NCI-H1092 treated with DMSO at 0.1 percent for 48 hours (cell line): ENCODE measurements at regions not wholly inside any gene's neighbourhood (a gene's known extent, or its start where the extent isn't known, plus 50 kb on each side); places are given as distances from the start of the nearest gene placed in this dataset.

ENCODE experiments used
- DNase-seq: peaks from one replicate; lab custom pipeline; 2025; lab: John Stamatoyannopoulos, UW

- no peak for DNase-seq
Observed at GRCh38 chr1:224504297-224505041, 69.9 kb upstream of the WDR26 start.

GRCh38 chr1:224505454-224506093 lies 71.0 kb upstream of the WDR26 start:
- no peak for DNase-seq

- DNase-seq = no peak
Observed at GRCh38 chr1:224506141-224506814, 71.7 kb upstream of the WDR26 start.

GRCh38 chr1:224507771-224508523 lies 73.3 kb upstream of the WDR26 start:
- DNase-seq = no peak

- no peak for DNase-seq
Observed at GRCh38 chr1:224509907-224510306, 75.3 kb upstream of the WDR26 start.

GRCh38 chr1:224510880-224511645 lies 76.5 kb upstream of the WDR26 start:
- no peak for DNase-seq

GRCh38 chr1:224512600-224513151 lies 78.1 kb upstream of the WDR26 start:
- DNase-seq = no peak

GRCh38 chr1:224513383-224513782 lies 78.8 kb upstream of the WDR26 start:
- no peak for DNase-seq

- peak; percentile 84 for DNase-seq
Observed at GRCh38 chr1:224513787-224514209, 79.2 kb upstream of the WDR26 start.

GRCh38 chr1:224517171-224517570 lies 82.6 kb upstream of the WDR26 start:
- no peak for DNase-seq

GRCh38 chr1:224518528-224518927 lies 83.9 kb upstream of the WDR26 start:
- DNase-seq = no peak

GRCh38 chr1:224519874-224520273 lies 85.3 kb upstream of the WDR26 start:
- no peak for DNase-seq

- DNase-seq = no peak
Observed at GRCh38 chr1:224520808-224521207, 86.2 kb upstream of the WDR26 start.

- no peak for DNase-seq
Observed at GRCh38 chr1:224521904-224522734, 87.5 kb upstream of the WDR26 start.

- no peak for DNase-seq
Observed at GRCh38 chr1:224523676-224524075, 89.1 kb upstream of the WDR26 start.

- no peak for DNase-seq
Observed at GRCh38 chr1:224524679-224525078, 90.1 kb upstream of the WDR26 start.

GRCh38 chr1:224525411-224526040 lies 90.6 kb upstream of the CNIH3 start:
- no peak for DNase-seq

GRCh38 chr1:224526771-224527170 lies 89.3 kb upstream of the CNIH3 start:
- no peak for DNase-seq

- no peak for DNase-seq
Observed at GRCh38 chr1:224528900-224529299, 87.2 kb upstream of the CNIH3 start.

GRCh38 chr1:224529844-224530243 lies 86.3 kb upstream of the CNIH3 start:
- no peak for DNase-seq
